A549 (cell line): ENCODE measurements at regions not wholly inside any gene's neighbourhood (a gene's known extent, or its start where the extent isn't known, plus 50 kb on each side); places are given as distances from the start of the nearest gene placed in this dataset.

Source experiments
- ATAC-seq, 2 experiments: fragments of 200-7000 bp in 1 of 2; fragments of >200 bp in 1 of 2; cut with Nextera tagmentation in 1 of 2; cut with Tn5 transposase in 1 of 2; 3 replicates each; pipeline versions ENCODE4 v1.8.0 to v1.9.1; 2018 to 2020; ENCODE audit warnings: mild to moderate bottlenecking in 1 of 2, moderate library complexity in 1 of 2
- CTCF ChIA-PET: fragments of 300-600 bp; sonication (Branson Sonifier 250); formaldehyde crosslinking; extraction: SDS; loops from one replicate; lab custom pipeline; 2021; ENCODE audit warnings: antibody characterized with exemption, inconsistent platforms; lab: Yijun Ruan, JAX
- POLR2A ChIA-PET: fragments of 350-600 bp; formaldehyde crosslinking; extraction: SDS; loops from one replicate; lab custom pipeline; 2021; ENCODE audit warnings: antibody characterized with exemption, inconsistent platforms; lab: Yijun Ruan, JAX
- DNase-seq, 2 experiments: peaks; one replicate each; pipeline versions ENCODE4 v3.0.0 to v3.0.0-alpha.2; 2011 to 2016; ENCODE audit warnings: low read depth in 1 of 2, low spot score in 1 of 2
- FAIRE-seq: peaks from 2 replicates; lab custom pipeline; 2011; peaks lifted over from hg19 to GRCh38; lab: Jason Lieb, UNC
- H3K27ac ChIP-seq, 2 experiments: fragments of >200 bp; sonication (Bioruptor Twin); formaldehyde crosslinking; 3 replicates each; pipeline ENCODE4 v1.5.1; 2016 to 2017
- H3K4me1 ChIP-seq: fragments of >200 bp; sonication (Bioruptor Twin); formaldehyde crosslinking; 3 replicates; pipeline ENCODE4 v1.6.1; 2016
- H3K4me2 ChIP-seq: fragments of >200 bp; sonication (Bioruptor Twin); formaldehyde crosslinking; 3 replicates; pipeline ENCODE4 v1.6.1; 2016
- H3K4me3 ChIP-seq: fragments of >200 bp; sonication (Bioruptor Twin); formaldehyde crosslinking; 3 replicates; pipeline ENCODE4 v1.5.1; 2016
- H3K9me3 ChIP-seq: fragments of >200 bp; sonication (Bioruptor Twin); formaldehyde crosslinking; 3 replicates; pipeline ENCODE4 v1.6.1; 2016
- CHD2 ChIP-seq: fragments of 150-350 bp; IDR thresholded peaks from 2 replicates; pipeline ENCODE4 v1.6.1; 2014; ENCODE audit warnings: low read length; ENCODE audit not compliant: partially characterized antibody
- CHD4 ChIP-seq: fragments of 200-600 bp; sonication (generic); IDR thresholded peaks from 2 replicates; pipeline ENCODE4 v1.6.1; 2016; ENCODE audit warnings: antibody characterized with exemption, mild to moderate bottlenecking, borderline replicate concordance
- EHMT2 ChIP-seq: fragments of 200-600 bp; sonication (generic); IDR thresholded peaks from 2 replicates; pipeline ENCODE4 v1.6.1; 2016; ENCODE audit warnings: antibody characterized with exemption, low read depth, mild to moderate bottlenecking, moderate library complexity
- HOXA7 ChIP-seq: fragments of 250-450 bp; sonication (Bioruptor Pico); IDR thresholded peaks from 2 replicates; pipeline ENCODE4 v1.5.0; 2020; ENCODE audit warnings: mild to moderate bottlenecking, moderate library complexity
- HOXB5 ChIP-seq: fragments of 250-450 bp; sonication (Bioruptor Pico); IDR thresholded peaks from 2 replicates; pipeline ENCODE4 v1.5.0; 2020; ENCODE audit warnings: mild to moderate bottlenecking, moderate library complexity
- JUN ChIP-seq, 2 experiments: fragments of >200 bp; sonication (Bioruptor Twin); formaldehyde crosslinking; IDR thresholded peaks; 2 replicates in 1 of 2; 3 replicates in 1 of 2; pipeline ENCODE4 v1.6.1; 2016 to 2017
- KDM1A ChIP-seq: fragments of 200-600 bp; sonication (generic); IDR thresholded peaks from 2 replicates; pipeline ENCODE4 v1.6.1; 2016; ENCODE audit warnings: low read depth, mild to moderate bottlenecking
- MAFK ChIP-seq: fragments of 450-650 bp; IDR thresholded peaks from 2 replicates; pipeline ENCODE4 v1.6.1; 2014; ENCODE audit not compliant: partially characterized antibody
- MYC ChIP-seq: IDR thresholded peaks from 2 replicates; pipeline ENCODE4 v1.6.1; 2012; ENCODE audit warnings: mild to moderate bottlenecking, inconsistent platforms, low read length, improper control_type of control experiment, borderline replicate concordance
- POLR2A ChIP-seq: IDR thresholded peaks from 2 replicates; pipeline ENCODE4 v1.6.1; 2012; ENCODE audit warnings: mild to moderate bottlenecking, low read length
- POLR2AphosphoS2 ChIP-seq: conservative IDR thresholded peaks from 2 replicates; pipeline ENCODE4 v1.6.1; 2012; ENCODE audit warnings: low read length, improper control_type of control experiment, inconsistent platforms
- RCOR1 ChIP-seq: fragments of 150-350 bp; IDR thresholded peaks from 2 replicates; pipeline ENCODE4 v1.6.1; 2014; ENCODE audit warnings: antibody characterized with exemption, low read length, low read depth
- RFX5 ChIP-seq: fragments of 450-650 bp; IDR thresholded peaks from 2 replicates; pipeline ENCODE4 v1.7.1; 2014; ENCODE audit warnings: antibody characterized with exemption, mild to moderate bottlenecking, moderate library complexity
- RNF2 ChIP-seq: fragments of 200-600 bp; sonication (generic); IDR thresholded peaks from 2 replicates; pipeline ENCODE4 v1.6.1; 2016; ENCODE audit warnings: low read depth, mild to moderate bottlenecking, antibody characterized with exemption, moderate library complexity, borderline replicate concordance
- SMC3 ChIP-seq: fragments of >200 bp; sonication (Bioruptor Twin); formaldehyde crosslinking; IDR thresholded peaks from 3 replicates; pipeline ENCODE4 v1.6.1; 2018; ENCODE audit warnings: inconsistent platforms
- SREBF2 ChIP-seq: fragments of 450-650 bp; IDR thresholded peaks from 2 replicates; pipeline ENCODE4 v1.6.1; 2014; ENCODE audit warnings: mild to moderate bottlenecking, moderate library complexity
- TFCP2L1 ChIP-seq: fragments of 250-450 bp; sonication (Bioruptor Pico); IDR thresholded peaks from 2 replicates; pipeline ENCODE4 v1.5.0; 2021; ENCODE audit warnings: mild to moderate bottlenecking
- ZFP36 ChIP-seq: fragments of 450-650 bp; IDR thresholded peaks from 2 replicates; pipeline ENCODE4 v1.6.1; 2014; ENCODE audit warnings: borderline replicate concordance; ENCODE audit not compliant: partially characterized antibody
- WGBS: methylation state at CpG from one replicate; pipeline ENCODE4 v1.1.6; 2017; ENCODE audit errors: missing lambda C conversion rate; 5-methylcytosine and 5-hydroxymethylcytosine counted together
- TF ChIP-seq, protein P1 (sequence below): fragments of 450-650 bp; IDR thresholded peaks from 2 replicates; pipeline ENCODE4 v1.6.1; 2014; ENCODE audit warnings: antibody characterized with exemption
- TF ChIP-seq, protein P2 (sequence below): fragments of >200 bp; sonication (Bioruptor Twin); formaldehyde crosslinking; IDR thresholded peaks from 3 replicates; pipeline ENCODE4 v1.6.1; 2016
- TF ChIP-seq, protein P3 (sequence below): fragments of 200-600 bp; sonication (generic); IDR thresholded peaks from 2 replicates; pipeline ENCODE4 v1.6.1; 2016; ENCODE audit warnings: antibody characterized with exemption, mild to moderate bottlenecking, moderate library complexity
- TF ChIP-seq, protein P4 (sequence below): IDR thresholded peaks from 2 replicates; pipeline ENCODE4 v1.6.1; 2012; ENCODE audit warnings: low read depth, borderline replicate concordance
- TF ChIP-seq, protein P5 (sequence below): fragments of >200 bp; sonication (Bioruptor Twin); formaldehyde crosslinking; IDR thresholded peaks from 2 replicates; pipeline ENCODE4 v1.6.1; 2016

DNA sequence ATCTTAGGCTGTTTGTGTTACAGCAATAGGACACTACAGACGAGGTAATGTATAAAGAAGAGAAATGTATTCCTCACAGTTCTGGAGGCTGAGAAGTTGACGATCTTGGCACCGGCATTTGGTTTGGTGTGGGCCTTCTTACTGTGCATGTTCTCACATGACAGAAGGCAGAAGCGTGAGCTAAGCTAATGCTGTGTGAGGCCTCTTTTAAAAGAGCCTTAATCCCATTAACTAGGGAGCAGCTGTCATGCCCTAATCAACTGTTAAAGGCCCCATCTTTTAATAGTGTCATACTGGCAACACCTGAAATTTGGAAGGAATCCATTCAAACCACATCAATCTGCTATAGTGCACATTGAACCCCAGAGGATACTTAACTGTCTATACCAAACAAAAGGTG, 992.9 kb downstream of the GALC start:
- 29% methylated on average over 4 of the region's 4 CpGs for WGBS
- Histone ChIP-seq H3K4me3 (no peak overlapping the region), H3K27ac (no peak overlapping the region), H3K4me2 (no peak overlapping the region), H3K9me3 (no peaks in the 10 kb centered on the region), H3K4me1 (no peaks in the 10 kb centered on the region)
- FAIRE-seq = no peak
- ChIA-PET POLR2A (no interaction called here), CTCF (interaction anchor here (0.7 kb wide), 1 partner anchor 43 kb away, joined by 3 read pairs; no protein-coding TSS in a partner anchor)
- no peak for TF ChIP-seq CHD4
- TF ChIP-seq MYC = no peak
- TF ChIP-seq, protein P1, sequence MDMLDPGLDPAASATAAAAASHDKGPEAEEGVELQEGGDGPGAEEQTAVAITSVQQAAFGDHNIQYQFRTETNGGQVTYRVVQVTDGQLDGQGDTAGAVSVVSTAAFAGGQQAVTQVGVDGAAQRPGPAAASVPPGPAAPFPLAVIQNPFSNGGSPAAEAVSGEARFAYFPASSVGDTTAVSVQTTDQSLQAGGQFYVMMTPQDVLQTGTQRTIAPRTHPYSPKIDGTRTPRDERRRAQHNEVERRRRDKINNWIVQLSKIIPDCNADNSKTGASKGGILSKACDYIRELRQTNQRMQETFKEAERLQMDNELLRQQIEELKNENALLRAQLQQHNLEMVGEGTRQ = no peak
- no peak for TF ChIP-seq ZFP36
- TF ChIP-seq HOXB5 (CRISPR knock-in tag) = no peak
- TF ChIP-seq POLR2AphosphoS2 = no peak
- no peak for TF ChIP-seq JUN (IDR thresholded peaks at IDR 0.05)
- TF ChIP-seq RNF2 = no peak
- no peak for TF ChIP-seq POLR2A
- TF ChIP-seq SMC3 = no peak
- no peak for TF ChIP-seq CHD2
- no peak for TF ChIP-seq HOXA7
- TF ChIP-seq, protein P2, sequence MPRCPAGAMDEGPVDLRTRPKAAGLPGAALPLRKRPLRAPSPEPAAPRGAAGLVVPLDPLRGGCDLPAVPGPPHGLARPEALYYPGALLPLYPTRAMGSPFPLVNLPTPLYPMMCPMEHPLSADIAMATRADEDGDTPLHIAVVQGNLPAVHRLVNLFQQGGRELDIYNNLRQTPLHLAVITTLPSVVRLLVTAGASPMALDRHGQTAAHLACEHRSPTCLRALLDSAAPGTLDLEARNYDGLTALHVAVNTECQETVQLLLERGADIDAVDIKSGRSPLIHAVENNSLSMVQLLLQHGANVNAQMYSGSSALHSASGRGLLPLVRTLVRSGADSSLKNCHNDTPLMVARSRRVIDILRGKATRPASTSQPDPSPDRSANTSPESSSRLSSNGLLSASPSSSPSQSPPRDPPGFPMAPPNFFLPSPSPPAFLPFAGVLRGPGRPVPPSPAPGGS = no peak
- TF ChIP-seq KDM1A = no peak
- no peak for TF ChIP-seq EHMT2
- no peak for TF ChIP-seq MAFK
- TF ChIP-seq RCOR1 = no peak
- no peak for ATAC-seq
- DNase-seq = no peak

DNA sequence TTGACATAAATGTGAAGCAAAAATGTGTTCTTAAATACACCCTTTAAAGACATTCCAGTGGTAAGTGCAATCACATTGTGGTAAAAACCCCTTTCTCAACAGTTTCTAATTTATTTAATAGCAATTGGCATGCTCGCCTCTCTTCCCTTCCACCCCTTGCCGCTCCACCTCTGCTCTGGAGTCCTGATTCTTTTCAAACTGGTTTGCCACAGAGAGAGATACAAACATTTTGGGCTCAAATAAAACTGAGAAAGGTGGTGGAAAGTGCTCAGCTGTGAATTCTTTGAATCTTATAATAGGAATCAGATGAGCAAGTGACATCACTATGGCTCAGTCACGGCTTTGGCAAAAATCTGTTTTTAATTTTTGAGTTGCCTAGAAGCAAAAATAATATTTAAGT, 993.9 kb downstream of the GALC start:
- Histone ChIP-seq H3K27ac (no peak overlapping the region), H3K4me1 (no peaks in the 10 kb centered on the region), H3K4me3 (no peak overlapping the region), H3K4me2 (no peak overlapping the region), H3K9me3 (no peaks in the 10 kb centered on the region)
- ATAC-seq = no peak
- TF ChIP-seq RFX5 = no peak
- TF ChIP-seq TFCP2L1 (CRISPR knock-in tag) = no peak
- TF ChIP-seq, protein P3, sequence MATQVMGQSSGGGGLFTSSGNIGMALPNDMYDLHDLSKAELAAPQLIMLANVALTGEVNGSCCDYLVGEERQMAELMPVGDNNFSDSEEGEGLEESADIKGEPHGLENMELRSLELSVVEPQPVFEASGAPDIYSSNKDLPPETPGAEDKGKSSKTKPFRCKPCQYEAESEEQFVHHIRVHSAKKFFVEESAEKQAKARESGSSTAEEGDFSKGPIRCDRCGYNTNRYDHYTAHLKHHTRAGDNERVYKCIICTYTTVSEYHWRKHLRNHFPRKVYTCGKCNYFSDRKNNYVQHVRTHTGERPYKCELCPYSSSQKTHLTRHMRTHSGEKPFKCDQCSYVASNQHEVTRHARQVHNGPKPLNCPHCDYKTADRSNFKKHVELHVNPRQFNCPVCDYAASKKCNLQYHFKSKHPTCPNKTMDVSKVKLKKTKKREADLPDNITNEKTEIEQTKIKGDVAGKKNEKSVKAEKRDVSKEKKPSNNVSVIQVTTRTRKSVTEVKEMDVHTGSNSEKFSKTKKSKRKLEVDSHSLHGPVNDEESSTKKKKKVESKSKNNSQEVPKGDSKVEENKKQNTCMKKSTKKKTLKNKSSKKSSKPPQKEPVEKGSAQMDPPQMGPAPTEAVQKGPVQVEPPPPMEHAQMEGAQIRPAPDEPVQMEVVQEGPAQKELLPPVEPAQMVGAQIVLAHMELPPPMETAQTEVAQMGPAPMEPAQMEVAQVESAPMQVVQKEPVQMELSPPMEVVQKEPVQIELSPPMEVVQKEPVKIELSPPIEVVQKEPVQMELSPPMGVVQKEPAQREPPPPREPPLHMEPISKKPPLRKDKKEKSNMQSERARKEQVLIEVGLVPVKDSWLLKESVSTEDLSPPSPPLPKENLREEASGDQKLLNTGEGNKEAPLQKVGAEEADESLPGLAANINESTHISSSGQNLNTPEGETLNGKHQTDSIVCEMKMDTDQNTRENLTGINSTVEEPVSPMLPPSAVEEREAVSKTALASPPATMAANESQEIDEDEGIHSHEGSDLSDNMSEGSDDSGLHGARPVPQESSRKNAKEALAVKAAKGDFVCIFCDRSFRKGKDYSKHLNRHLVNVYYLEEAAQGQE = no peak
- TF ChIP-seq, protein P4, sequence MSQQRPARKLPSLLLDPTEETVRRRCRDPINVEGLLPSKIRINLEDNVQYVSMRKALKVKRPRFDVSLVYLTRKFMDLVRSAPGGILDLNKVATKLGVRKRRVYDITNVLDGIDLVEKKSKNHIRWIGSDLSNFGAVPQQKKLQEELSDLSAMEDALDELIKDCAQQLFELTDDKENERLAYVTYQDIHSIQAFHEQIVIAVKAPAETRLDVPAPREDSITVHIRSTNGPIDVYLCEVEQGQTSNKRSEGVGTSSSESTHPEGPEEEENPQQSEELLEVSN = no peak
- TF ChIP-seq EHMT2 = no peak
- TF ChIP-seq SREBF2 = no peak
- TF ChIP-seq, protein P5, sequence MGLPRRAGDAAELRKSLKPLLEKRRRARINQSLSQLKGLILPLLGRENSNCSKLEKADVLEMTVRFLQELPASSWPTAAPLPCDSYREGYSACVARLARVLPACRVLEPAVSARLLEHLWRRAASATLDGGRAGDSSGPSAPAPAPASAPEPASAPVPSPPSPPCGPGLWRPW = no peak
- 1% methylated on average over 3 of the region's 3 CpGs for WGBS
- ChIA-PET POLR2A (no interaction called here), CTCF (no interaction called here)
- DNase-seq = no peak
- FAIRE-seq = no peak
